ENCODE measurements at regions not wholly inside any gene's neighbourhood (a gene's known extent, or its start where the extent isn't known, plus 50 kb on each side); places are given as distances from the start of the nearest gene placed in this dataset.
A peak's percentile ranks its signal among the peaks of the same experiment; 100 is the strongest.

DNA sequence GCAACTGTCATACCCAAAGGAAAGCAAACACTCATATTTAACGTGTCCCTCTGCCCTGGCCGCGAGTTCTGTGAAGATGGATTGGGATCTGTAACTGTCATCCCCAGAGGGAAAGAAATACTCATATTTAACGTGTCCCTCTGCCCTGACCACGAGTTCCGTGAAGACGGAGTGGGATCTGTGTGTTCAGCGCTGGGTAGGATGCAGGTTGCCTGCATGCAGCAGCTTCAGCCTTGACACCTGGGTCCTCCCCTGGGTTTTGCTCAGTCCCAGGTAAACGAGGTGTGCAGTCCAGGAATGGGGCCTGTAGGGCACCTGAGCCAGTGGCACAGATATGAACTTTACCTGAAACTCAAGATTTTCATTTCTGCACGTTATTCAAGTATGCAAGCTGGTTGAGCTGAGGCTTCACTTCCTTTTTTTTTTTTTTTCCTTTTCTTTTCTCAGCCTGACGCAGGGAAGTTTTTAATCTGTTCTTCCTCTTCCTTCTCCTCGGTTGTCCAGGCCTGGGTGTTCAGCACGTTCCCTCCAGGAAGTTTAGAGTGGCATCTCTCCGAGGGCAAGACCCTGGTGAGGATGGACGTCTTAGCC, 159.0 kb upstream of the SHH start:
- no peak for DNase-seq (ENCODE audit: low read depth, low spot score)
- no peak overlapping the region for H3K4me3 ChIP-seq (ENCODE audit: low read depth, low read length)
- TF ChIP-seq, protein P1, sequence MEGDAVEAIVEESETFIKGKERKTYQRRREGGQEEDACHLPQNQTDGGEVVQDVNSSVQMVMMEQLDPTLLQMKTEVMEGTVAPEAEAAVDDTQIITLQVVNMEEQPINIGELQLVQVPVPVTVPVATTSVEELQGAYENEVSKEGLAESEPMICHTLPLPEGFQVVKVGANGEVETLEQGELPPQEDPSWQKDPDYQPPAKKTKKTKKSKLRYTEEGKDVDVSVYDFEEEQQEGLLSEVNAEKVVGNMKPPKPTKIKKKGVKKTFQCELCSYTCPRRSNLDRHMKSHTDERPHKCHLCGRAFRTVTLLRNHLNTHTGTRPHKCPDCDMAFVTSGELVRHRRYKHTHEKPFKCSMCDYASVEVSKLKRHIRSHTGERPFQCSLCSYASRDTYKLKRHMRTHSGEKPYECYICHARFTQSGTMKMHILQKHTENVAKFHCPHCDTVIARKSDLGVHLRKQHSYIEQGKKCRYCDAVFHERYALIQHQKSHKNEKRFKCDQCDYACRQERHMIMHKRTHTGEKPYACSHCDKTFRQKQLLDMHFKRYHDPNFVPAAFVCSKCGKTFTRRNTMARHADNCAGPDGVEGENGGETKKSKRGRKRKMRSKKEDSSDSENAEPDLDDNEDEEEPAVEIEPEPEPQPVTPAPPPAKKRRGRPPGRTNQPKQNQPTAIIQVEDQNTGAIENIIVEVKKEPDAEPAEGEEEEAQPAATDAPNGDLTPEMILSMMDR (IDR thresholded peaks at IDR 0.05; ENCODE audit: low read depth, low read length), result no peak
- in situ Hi-C loops (cut with HindIII; ENCODE audit: low sequenced_read_pairs), result no loop called here

GRCh38 chr7:155969192-155969929, 157.1 kb upstream of the SHH start:
- in situ Hi-C loops (cut with HindIII; ENCODE audit: low sequenced_read_pairs), result no loop called here
- TF ChIP-seq, protein P1 (IDR thresholded peaks at IDR 0.05; ENCODE audit: low read depth, low read length), result no peak
- no peak for DNase-seq (ENCODE audit: low read depth, low spot score)

GRCh38 chr7:155965010-155965409, 152.7 kb upstream of the SHH start:
- in situ Hi-C loops (cut with HindIII; ENCODE audit: low sequenced_read_pairs), result no loop called here
- DNase-seq (ENCODE audit: low read depth, low spot score), result peak; percentile 35
- no peak overlapping the region for H3K4me3 ChIP-seq (ENCODE audit: low read depth, low read length)
- TF ChIP-seq, protein P1 (IDR thresholded peaks at IDR 0.05; ENCODE audit: low read depth, low read length), result no peak

More at GRCh38 chr7:155969192-155969929, 157.1 kb upstream of the SHH start:
- no peak overlapping the region for H3K4me3 ChIP-seq (ENCODE audit: low read depth, low read length)

GRCh38 chr7:155964543-155964942, 152.3 kb upstream of the SHH start:
- TF ChIP-seq, protein P1 (IDR thresholded peaks at IDR 0.05; ENCODE audit: low read depth, low read length), result no peak
- no peak for DNase-seq (ENCODE audit: low read depth, low spot score)
- H3K4me3 ChIP-seq (ENCODE audit: low read depth, low read length), result no peak overlapping the region
- in situ Hi-C loops (cut with HindIII; ENCODE audit: low sequenced_read_pairs), result no loop called here

DNA sequence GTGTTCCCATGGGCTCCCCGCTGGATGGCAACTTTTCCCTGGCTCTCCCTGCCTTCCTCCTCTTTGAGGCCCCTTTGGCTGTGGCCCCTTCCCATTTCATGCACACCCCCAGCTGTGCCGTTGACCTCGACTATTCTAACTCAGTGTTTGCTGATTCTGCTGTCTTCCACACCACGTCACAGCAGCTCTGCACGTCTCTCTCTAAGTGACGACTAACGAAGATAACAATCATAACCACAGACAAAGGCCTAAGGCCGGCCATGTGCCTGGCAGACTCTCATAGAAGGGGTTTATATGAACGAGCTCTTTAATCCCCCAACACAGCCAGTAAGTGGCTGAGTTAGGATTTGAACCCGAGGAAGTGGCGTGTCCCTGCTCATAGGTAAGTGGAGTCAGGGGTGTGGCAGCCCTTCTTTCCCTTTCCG, 151.5 kb upstream of the SHH start:
- in situ Hi-C loops (cut with HindIII; ENCODE audit: low sequenced_read_pairs), result no loop called here
- TF ChIP-seq, protein P1 (IDR thresholded peaks at IDR 0.05; ENCODE audit: low read depth, low read length), result no peak
- DNase-seq (ENCODE audit: low read depth, low spot score), result no peak
- H3K4me3 ChIP-seq (ENCODE audit: low read depth, low read length), result no peak overlapping the region

DNA sequence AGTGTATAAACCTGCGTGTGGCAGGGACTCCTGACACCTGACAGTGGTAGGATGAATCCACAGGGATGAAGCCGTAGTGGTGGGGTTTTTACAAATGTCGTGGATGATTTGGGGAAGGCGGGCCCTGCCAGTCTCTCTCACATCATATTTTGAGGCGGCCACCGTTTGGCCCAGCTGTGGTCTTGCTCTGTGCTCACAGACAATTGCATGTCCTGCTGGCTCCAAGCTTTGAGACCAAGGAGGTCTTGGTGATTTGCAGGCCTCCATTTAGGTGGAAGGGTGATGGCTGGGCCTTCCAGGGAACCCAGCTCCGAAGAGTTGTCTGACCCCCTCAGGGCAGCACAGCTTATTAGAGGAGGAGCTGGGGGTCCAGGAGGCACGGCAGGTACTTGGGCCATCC, 151.1 kb upstream of the SHH start:
- no peak overlapping the region for H3K4me3 ChIP-seq (ENCODE audit: low read depth, low read length)

More for the DNA sequence above, 151.1 kb upstream of the SHH start:
- DNase-seq (ENCODE audit: low read depth, low spot score), result no peak
- TF ChIP-seq, protein P1 (IDR thresholded peaks at IDR 0.05; ENCODE audit: low read depth, low read length), result no peak
- in situ Hi-C loops (cut with HindIII; ENCODE audit: low sequenced_read_pairs), result no loop called here
